Transverse colon (tissue), 4 donors: ENCODE measurements at regions not wholly inside any gene's neighbourhood (a gene's known extent, or its start where the extent isn't known, plus 50 kb on each side); places are given as distances from the start of the nearest gene placed in this dataset.

Source experiments
- POLR2A ChIP-seq: fragments of 450-650 bp; IDR thresholded peaks from one replicate; pipeline ENCODE4 v1.6.1; 2016; ENCODE audit warnings: antibody characterized with exemption, mild to moderate bottlenecking, moderate library complexity
- POLR2AphosphoS5 ChIP-seq, 3 donors: sonication (generic); formaldehyde crosslinking; IDR thresholded peaks; one replicate each; pipeline ENCODE4 v1.6.1; 2016; ENCODE audit warnings: antibody characterized with exemption in 3 of 3
- TF ChIP-seq, protein P1 (sequence below), 5 experiments: fragments of 200-600 bp in 3 of 5; fragments of 450-650 bp in 2 of 5; sonication (generic) in 3 of 5; IDR thresholded peaks; 1 replicate in 2 of 5; 2 replicates in 3 of 5; pipeline ENCODE4 v1.5.1; 2016 to 2017; ENCODE audit warnings: antibody characterized with exemption in 5 of 5, inconsistent platforms in 3 of 5, mild to moderate bottlenecking in 2 of 5, moderate library complexity in 1 of 5

DNA sequence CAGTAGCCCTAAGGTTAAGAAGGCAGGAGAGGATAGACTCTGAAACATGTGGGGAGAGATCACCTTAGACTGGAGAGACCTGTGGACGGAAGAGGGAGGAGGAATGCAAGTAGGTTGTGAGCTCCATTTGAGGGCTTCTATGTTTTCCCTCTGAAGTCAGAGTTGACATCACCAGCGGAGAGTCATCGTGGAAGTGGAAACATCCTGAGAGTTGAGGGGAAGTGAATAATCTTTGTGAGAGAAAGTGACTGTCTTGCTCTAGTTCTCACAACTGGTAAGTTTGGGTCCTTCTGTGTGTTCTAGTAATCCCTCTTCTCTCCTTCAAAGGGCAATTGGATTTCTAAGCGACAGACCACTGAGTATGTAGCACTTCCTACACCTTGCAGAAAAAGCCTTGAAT lies 103.6 kb upstream of the CCND2 start:
- TF ChIP-seq, protein P1, sequence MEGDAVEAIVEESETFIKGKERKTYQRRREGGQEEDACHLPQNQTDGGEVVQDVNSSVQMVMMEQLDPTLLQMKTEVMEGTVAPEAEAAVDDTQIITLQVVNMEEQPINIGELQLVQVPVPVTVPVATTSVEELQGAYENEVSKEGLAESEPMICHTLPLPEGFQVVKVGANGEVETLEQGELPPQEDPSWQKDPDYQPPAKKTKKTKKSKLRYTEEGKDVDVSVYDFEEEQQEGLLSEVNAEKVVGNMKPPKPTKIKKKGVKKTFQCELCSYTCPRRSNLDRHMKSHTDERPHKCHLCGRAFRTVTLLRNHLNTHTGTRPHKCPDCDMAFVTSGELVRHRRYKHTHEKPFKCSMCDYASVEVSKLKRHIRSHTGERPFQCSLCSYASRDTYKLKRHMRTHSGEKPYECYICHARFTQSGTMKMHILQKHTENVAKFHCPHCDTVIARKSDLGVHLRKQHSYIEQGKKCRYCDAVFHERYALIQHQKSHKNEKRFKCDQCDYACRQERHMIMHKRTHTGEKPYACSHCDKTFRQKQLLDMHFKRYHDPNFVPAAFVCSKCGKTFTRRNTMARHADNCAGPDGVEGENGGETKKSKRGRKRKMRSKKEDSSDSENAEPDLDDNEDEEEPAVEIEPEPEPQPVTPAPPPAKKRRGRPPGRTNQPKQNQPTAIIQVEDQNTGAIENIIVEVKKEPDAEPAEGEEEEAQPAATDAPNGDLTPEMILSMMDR (IDR thresholded peaks at IDR 0.05), result no peak
- TF ChIP-seq POLR2AphosphoS5 (IDR thresholded peaks at IDR 0.05) (no peak), POLR2A (no peak)
